OCI-LY3 (cell line): ENCODE measurements at regions not wholly inside any gene's neighbourhood (a gene's known extent, or its start where the extent isn't known, plus 50 kb on each side); places are given as distances from the start of the nearest gene placed in this dataset.

Source experiments
- H2AFZ ChIP-seq: fragments of 200-600, 300-600 bp; shearing (Covaris generic); 2 replicates; pipeline ENCODE4 v1.6.0; 2014; ENCODE audit warnings: antibody characterized with exemption, low read depth, low read length
- H3K27ac ChIP-seq: fragments of 200-600, 300-600 bp; sonication (generic); 2 replicates; pipeline ENCODE4 v1.5.1; 2014; ENCODE audit warnings: mild to moderate bottlenecking, low read length, moderate library complexity, mixed read lengths
- H3K27me3 ChIP-seq: fragments of 200-600, 300-600 bp; sonication (generic); 2 replicates; pipeline ENCODE4 v1.6.1; 2014; ENCODE audit warnings: low read depth, low read length, mixed read lengths
- H3K36me3 ChIP-seq: fragments of 200-600, 300-600 bp; sonication (generic); replicated peaks from 2 replicates; pipeline ENCODE3; 2014; ENCODE audit warnings: low read depth, low read length, mixed read lengths
- H3K4me1 ChIP-seq: fragments of 300-600, 200-600 bp; sonication (generic); 2 replicates; pipeline ENCODE4 v1.6.1; 2014; ENCODE audit warnings: low read length, mixed read lengths
- H3K4me2 ChIP-seq: fragments of 200-600, 300-600 bp; sonication (generic); 2 replicates; pipeline ENCODE4 v1.6.1; 2014; ENCODE audit warnings: low read length, mixed read lengths
- H3K4me3 ChIP-seq: fragments of 300-600, 200-600 bp; sonication (generic); 2 replicates; pipeline ENCODE4 v1.5.1; 2014; ENCODE audit warnings: antibody characterized with exemption, mild to moderate bottlenecking, low read length, moderate library complexity
- H3K79me2 ChIP-seq: fragments of 300-600, 200-600 bp; shearing (Covaris generic); 2 replicates; pipeline ENCODE4 v1.6.1; 2014; ENCODE audit warnings: mild to moderate bottlenecking, low read length, mixed read lengths
- H3K9ac ChIP-seq: fragments of 300-600, 200-600 bp; shearing (Covaris generic); 2 replicates; pipeline ENCODE4 v1.6.0; 2014; ENCODE audit warnings: mild to moderate bottlenecking, low read length, moderate library complexity
- H3K9me3 ChIP-seq: fragments of 200-600, 300-600 bp; shearing (Covaris generic); 2 replicates; pipeline ENCODE4 v1.6.1; 2014; ENCODE audit warnings: low read length, mixed read lengths; ENCODE audit not compliant: insufficient read depth
- H4K20me1 ChIP-seq: fragments of 200-600, 300-600 bp; sonication (generic); 2 replicates; pipeline ENCODE4 v1.6.1; 2016; ENCODE audit warnings: low read length, mixed read lengths; ENCODE audit not compliant: insufficient read depth
- EZH2phosphoT487 ChIP-seq: fragments of 200-600 bp; shearing (Covaris generic); IDR thresholded peaks from 2 replicates; pipeline ENCODE4 v1.6.1; 2018; ENCODE audit warnings: antibody characterized with exemption, mixed run types, low read depth
- TF ChIP-seq, protein P1 (sequence below): fragments of 200-600, 300-600 bp; sonication (generic); IDR thresholded peaks from 2 replicates; pipeline ENCODE4 v1.5.1; 2014; ENCODE audit warnings: antibody characterized with exemption, low read length, low read depth

DNA sequence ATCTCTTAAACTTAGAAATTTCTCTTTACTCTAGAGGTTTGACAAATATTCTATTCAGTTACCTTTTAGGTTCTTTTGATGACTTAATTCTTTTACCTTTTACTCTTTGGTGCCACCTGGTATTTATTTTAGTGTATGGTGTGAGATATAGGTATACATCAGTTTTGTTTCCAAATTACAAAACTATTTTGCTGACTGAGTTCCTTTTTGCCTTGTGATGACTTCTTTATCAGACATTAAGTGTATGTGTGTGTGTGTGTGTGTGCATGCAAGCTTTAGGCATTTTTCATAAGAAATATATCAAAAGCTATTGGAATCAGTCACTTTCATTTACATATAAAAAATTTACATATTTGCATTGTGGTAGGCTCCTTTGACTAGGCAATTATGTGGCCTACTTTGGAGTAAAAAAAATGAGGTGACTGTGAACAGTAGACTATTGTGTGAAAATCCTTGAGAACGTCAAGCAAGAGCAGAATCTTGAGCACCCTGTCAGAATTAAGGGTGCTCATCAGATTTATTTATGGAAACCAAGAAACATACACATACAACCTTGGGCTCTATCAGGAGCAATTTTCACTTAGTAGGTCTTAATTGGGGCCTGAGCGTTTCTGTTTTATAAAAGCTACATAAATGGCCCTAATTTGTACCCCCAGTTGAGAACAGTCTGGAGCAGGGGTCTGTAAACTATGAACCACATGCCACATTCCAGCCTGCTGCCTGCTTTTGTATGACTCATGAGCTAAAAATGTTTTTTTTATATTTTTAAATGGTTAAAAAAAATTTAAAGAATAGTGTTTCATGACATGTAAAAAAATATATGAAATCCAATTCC, 415.9 kb downstream of the SLC4A3 start:
- Histone ChIP-seq H3K27ac (no peak overlapping the region), H4K20me1 (no peaks in the 10 kb centered on the region), H3K4me1 (no peaks in the 10 kb centered on the region), H3K27me3 (no peaks in the 10 kb centered on the region), H3K9ac (no peak overlapping the region), H3K36me3 (no peaks in the 10 kb centered on the region), H3K79me2 (no peaks in the 10 kb centered on the region), H2AFZ (no peak overlapping the region), H3K9me3 (no peaks in the 10 kb centered on the region), H3K4me2 (no peak overlapping the region), H3K4me3 (no peak overlapping the region)
- TF ChIP-seq EZH2phosphoT487, result no peak
- TF ChIP-seq, protein P1, sequence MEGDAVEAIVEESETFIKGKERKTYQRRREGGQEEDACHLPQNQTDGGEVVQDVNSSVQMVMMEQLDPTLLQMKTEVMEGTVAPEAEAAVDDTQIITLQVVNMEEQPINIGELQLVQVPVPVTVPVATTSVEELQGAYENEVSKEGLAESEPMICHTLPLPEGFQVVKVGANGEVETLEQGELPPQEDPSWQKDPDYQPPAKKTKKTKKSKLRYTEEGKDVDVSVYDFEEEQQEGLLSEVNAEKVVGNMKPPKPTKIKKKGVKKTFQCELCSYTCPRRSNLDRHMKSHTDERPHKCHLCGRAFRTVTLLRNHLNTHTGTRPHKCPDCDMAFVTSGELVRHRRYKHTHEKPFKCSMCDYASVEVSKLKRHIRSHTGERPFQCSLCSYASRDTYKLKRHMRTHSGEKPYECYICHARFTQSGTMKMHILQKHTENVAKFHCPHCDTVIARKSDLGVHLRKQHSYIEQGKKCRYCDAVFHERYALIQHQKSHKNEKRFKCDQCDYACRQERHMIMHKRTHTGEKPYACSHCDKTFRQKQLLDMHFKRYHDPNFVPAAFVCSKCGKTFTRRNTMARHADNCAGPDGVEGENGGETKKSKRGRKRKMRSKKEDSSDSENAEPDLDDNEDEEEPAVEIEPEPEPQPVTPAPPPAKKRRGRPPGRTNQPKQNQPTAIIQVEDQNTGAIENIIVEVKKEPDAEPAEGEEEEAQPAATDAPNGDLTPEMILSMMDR, result no peak

DNA sequence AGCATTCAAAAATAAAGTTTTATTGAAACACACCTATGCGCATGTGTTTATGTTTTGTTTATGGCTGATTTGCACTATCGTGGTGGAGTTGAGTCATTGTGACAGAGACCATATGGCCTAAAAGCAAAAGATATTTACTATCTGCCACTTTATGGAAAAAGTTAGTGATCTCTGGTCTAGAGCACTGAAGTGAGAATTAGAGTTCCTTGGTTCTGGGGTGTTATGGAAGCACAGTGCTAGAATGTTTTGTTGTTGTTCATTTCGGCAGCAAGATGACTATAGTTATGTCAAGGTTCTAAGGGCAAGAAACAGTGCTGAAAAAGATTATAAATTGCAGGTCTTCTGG, 416.5 kb downstream of the SLC4A3 start:
- no peaks in the 10 kb centered on the region for H3K36me3 ChIP-seq
- no peak overlapping the region for H3K4me3 ChIP-seq
- no peak overlapping the region for H3K27ac ChIP-seq
- H3K9ac ChIP-seq, result no peak overlapping the region
- no peaks in the 10 kb centered on the region for H4K20me1 ChIP-seq
- TF ChIP-seq, protein P1, result no peak
- TF ChIP-seq EZH2phosphoT487, result no peak
- H3K27me3 ChIP-seq, result no peaks in the 10 kb centered on the region
- no peak overlapping the region for H2AFZ ChIP-seq
- H3K79me2 ChIP-seq, result no peaks in the 10 kb centered on the region
- H3K4me1 ChIP-seq, result no peaks in the 10 kb centered on the region
- no peak overlapping the region for H3K4me2 ChIP-seq
- no peaks in the 10 kb centered on the region for H3K9me3 ChIP-seq

DNA sequence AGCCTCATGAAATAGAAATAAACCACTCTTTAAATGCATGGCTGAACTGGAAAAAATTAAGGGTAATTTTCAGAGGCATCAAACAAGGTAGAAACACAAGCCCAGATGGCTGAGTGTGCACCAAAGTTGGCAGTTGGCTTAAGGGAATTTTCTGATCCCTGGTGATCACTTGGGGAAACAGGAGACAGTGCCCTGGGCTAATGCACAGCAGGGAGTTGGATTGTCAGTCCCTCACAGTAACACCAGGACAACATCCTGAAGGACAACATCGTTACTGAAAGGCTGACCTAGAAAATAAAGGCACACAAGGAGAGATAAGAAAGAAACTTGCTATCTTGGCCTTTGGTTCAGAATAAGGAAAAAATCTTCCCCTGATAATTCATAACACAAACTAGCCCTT, 417.0 kb downstream of the SLC4A3 start:
- TF ChIP-seq, protein P1, result no peak
- no peak for TF ChIP-seq EZH2phosphoT487
- no peak overlapping the region for H3K9ac ChIP-seq

DNA sequence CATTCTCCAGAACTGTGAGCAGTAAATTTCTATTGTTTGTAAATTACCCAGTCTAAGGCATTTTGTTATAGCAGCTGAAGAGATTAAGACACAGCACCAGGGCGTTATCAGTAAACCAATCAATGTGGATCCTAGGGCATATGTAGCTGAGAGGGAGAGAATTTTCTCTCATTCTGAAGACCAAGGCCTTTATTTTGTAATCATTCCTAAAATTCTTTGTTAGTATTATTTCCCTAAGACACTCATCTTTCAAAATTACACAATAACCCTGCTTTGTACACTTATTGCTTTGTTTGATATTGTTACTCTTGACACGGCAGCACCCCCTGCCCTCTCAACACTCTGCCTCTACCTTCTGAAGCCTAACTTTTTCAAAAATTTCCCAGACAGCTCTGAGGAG, 419.1 kb downstream of the SLC4A3 start:
- H4K20me1 ChIP-seq, result no peaks in the 10 kb centered on the region
- no peaks in the 10 kb centered on the region for H3K27me3 ChIP-seq
- no peak overlapping the region for H3K27ac ChIP-seq
- H3K79me2 ChIP-seq, result no peaks in the 10 kb centered on the region
- no peaks in the 10 kb centered on the region for H3K36me3 ChIP-seq
- no peaks in the 10 kb centered on the region for H3K9me3 ChIP-seq
- H3K4me3 ChIP-seq, result no peak overlapping the region
- H3K4me2 ChIP-seq, result no peak overlapping the region
- H3K4me1 ChIP-seq, result no peaks in the 10 kb centered on the region
- H3K9ac ChIP-seq, result no peak overlapping the region
- no peak overlapping the region for H2AFZ ChIP-seq
- TF ChIP-seq EZH2phosphoT487, result no peak
- TF ChIP-seq, protein P1, result no peak

More for the DNA sequence above, 417.0 kb downstream of the SLC4A3 start:
- no peaks in the 10 kb centered on the region for H3K9me3 ChIP-seq
- H3K4me1 ChIP-seq, result no peaks in the 10 kb centered on the region
- H3K4me3 ChIP-seq, result no peak overlapping the region
- H3K4me2 ChIP-seq, result no peak overlapping the region
- no peaks in the 10 kb centered on the region for H3K36me3 ChIP-seq
- no peaks in the 10 kb centered on the region for H3K27me3 ChIP-seq
- H2AFZ ChIP-seq, result no peak overlapping the region
- no peaks in the 10 kb centered on the region for H3K79me2 ChIP-seq
- H3K27ac ChIP-seq, result no peak overlapping the region
- H4K20me1 ChIP-seq, result no peaks in the 10 kb centered on the region
